ENCODE measurements at regions not wholly inside any gene's neighbourhood (a gene's known extent, or its start where the extent isn't known, plus 50 kb on each side); places are given as distances from the start of the nearest gene placed in this dataset.

- no peak for DNase-seq
- no peak overlapping the region for H3K4me3 ChIP-seq (ENCODE audit: low read depth, low read length)
- no peak overlapping the region for H3K27ac ChIP-seq
- peaks cover 4% of the 10 kb centered on the region for H3K9me3 ChIP-seq (ENCODE audit: severe bottlenecking)
- TF ChIP-seq CTCF (IDR thresholded peaks at IDR 0.05; ENCODE audit: low read depth, low read length): no peak
- H3K36me3 ChIP-seq: no peaks in the 10 kb centered on the region
- peaks cover 84% of the 10 kb centered on the region for H3K27me3 ChIP-seq (ENCODE audit: insufficient read depth, low read depth, severe bottlenecking)
These were observed 257.1 kb upstream of the KCNG1 start for GRCh38 chr20:51280047-51280446.

DNA sequence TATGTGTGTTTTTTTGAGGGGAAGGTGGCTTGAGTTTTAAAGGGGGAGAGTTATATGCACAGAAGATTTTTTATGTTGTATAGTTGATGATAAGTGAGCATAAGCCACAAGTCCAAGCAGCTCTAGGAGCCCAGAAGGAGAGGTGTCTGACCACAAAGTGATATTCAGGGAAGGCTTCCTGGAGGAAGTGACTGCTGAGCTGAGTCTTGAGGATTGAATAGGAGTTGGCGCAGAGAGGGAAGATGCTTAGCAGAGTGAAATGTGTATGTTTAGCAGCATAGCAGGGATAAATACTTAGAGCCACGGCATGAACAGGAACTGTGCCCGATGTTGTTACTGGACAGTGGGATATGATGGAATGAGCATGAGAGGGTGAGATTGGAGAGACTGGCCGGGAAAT is 255.1 kb upstream of the KCNG1 start:
- H3K9me3 ChIP-seq (ENCODE audit: severe bottlenecking): peaks cover 4% of the 10 kb centered on the region
- TF ChIP-seq CTCF (IDR thresholded peaks at IDR 0.05; ENCODE audit: low read depth, low read length): no peak
- DNase-seq: no peak
- no peak overlapping the region for H3K4me3 ChIP-seq (ENCODE audit: low read depth, low read length)
- H3K36me3 ChIP-seq: no peaks in the 10 kb centered on the region
- H3K27me3 ChIP-seq (ENCODE audit: insufficient read depth, low read depth, severe bottlenecking): peaks cover 91% of the 10 kb centered on the region
- no peak overlapping the region for H3K27ac ChIP-seq

DNA sequence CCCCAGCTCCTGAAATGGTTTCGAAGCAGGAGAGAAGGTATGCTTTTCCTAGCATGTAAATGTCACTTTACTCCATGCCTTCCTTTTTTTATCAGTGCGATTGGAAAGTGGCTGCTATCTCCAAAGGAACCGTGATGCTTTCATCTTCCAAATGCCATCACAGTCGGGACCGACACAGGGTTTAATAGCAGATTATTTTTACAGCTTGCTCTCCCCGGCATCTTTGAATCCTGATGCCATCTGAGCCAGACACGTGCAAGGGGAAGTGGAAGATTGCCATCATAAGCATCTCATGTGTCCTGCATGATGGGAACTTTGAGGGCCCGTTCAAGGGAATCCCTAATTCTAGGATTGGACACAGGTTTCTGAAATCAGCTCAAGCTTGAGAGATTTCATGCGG is 253.4 kb upstream of the KCNG1 start:
- Histone ChIP-seq H3K27me3 (ENCODE audit: insufficient read depth, low read depth, severe bottlenecking) (peaks cover 88% of the 10 kb centered on the region), H3K9me3 (ENCODE audit: severe bottlenecking) (peaks cover 4% of the 10 kb centered on the region), H3K27ac (no peak overlapping the region), H3K4me3 (ENCODE audit: low read depth, low read length) (no peak overlapping the region), H3K36me3 (no peaks in the 10 kb centered on the region)
- no peak for TF ChIP-seq CTCF (IDR thresholded peaks at IDR 0.05; ENCODE audit: low read depth, low read length)
- DNase-seq: no peak

- no peak overlapping the region for H3K4me3 ChIP-seq (ENCODE audit: low read depth, low read length)
- no peak overlapping the region for H3K27ac ChIP-seq
- DNase-seq: no peak
- no peaks in the 10 kb centered on the region for H3K36me3 ChIP-seq
- TF ChIP-seq CTCF (IDR thresholded peaks at IDR 0.05; ENCODE audit: low read depth, low read length): no peak
- peaks cover 4% of the 10 kb centered on the region for H3K9me3 ChIP-seq (ENCODE audit: severe bottlenecking)
- H3K27me3 ChIP-seq (ENCODE audit: insufficient read depth, low read depth, severe bottlenecking): peaks cover 86% of the 10 kb centered on the region
These were observed 252.9 kb upstream of the KCNG1 start for GRCh38 chr20:51275826-51276225.

- no peak for TF ChIP-seq CTCF (IDR thresholded peaks at IDR 0.05; ENCODE audit: low read depth, low read length)
- Histone ChIP-seq H3K4me3 (ENCODE audit: low read depth, low read length) (no peak overlapping the region), H3K9me3 (ENCODE audit: severe bottlenecking) (peaks cover 4% of the 10 kb centered on the region), H3K27ac (no peak overlapping the region), H3K27me3 (ENCODE audit: insufficient read depth, low read depth, severe bottlenecking) (peaks cover 86% of the 10 kb centered on the region), H3K36me3 (no peaks in the 10 kb centered on the region)
- DNase-seq: no peak
These were observed 252.3 kb upstream of the KCNG1 start for GRCh38 chr20:51275181-51275580.

- Histone ChIP-seq H3K36me3 (no peaks in the 10 kb centered on the region), H3K4me3 (ENCODE audit: low read depth, low read length) (no peak overlapping the region), H3K27ac (no peak overlapping the region), H3K9me3 (ENCODE audit: severe bottlenecking) (no peaks in the 10 kb centered on the region), H3K27me3 (ENCODE audit: insufficient read depth, low read depth, severe bottlenecking) (peaks cover 80% of the 10 kb centered on the region)
- DNase-seq: no peak
- no peak for TF ChIP-seq CTCF (IDR thresholded peaks at IDR 0.05; ENCODE audit: low read depth, low read length)
These were observed 249.5 kb upstream of the KCNG1 start for GRCh38 chr20:51272401-51272800.

Measured in WERI-Rb-1 (cell line).